WI38 (cell line): ENCODE measurements at regions not wholly inside any gene's neighbourhood (a gene's known extent, or its start where the extent isn't known, plus 50 kb on each side); places are given as distances from the start of the nearest gene placed in this dataset.

Experiments
- H3K4me3 ChIP-seq: 2 replicates; pipeline ENCODE4 v1.5.1; 2011; ENCODE audit warnings: low read depth, mild to moderate bottlenecking, control low read depth, low read length
- TF ChIP-seq, protein P1 (sequence below): IDR thresholded peaks from 2 replicates; pipeline ENCODE4 v1.5.1; 2012; ENCODE audit warnings: low read depth, mild to moderate bottlenecking, control low read depth, low read length

DNA sequence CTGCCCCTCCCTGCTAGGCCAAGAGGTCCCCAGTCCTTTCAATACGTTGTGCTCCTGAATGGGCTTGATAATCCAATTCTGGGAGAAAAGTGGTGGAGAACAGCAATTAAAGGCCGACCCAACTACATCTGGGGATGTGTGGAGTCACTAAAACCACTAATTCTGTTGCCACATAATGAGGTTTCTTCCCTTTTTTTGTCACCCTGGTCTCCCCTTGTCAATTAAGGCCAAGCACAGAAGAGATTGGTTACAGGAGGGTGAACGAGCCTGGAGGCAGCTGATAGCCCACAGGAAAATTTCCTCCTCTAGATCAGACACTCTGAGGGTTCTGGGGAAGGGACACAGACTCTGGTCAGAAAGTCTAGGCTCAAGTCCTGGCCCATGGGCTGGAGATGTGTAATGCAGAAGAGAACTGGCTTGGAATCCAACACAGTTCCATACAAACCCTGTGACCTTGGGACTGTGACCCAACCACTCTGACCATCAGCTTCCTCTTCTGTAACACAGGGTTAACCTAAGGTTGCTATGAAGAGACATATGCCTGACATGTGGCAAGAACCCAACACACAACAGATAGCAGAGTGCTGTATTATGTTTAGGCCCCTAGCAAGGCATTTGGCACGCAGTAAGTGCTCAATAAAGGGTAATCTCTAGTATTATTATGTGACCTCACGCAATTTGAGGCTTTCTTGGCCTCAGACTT lies 146.4 kb downstream of the CHST1 start:
- TF ChIP-seq, protein P1, sequence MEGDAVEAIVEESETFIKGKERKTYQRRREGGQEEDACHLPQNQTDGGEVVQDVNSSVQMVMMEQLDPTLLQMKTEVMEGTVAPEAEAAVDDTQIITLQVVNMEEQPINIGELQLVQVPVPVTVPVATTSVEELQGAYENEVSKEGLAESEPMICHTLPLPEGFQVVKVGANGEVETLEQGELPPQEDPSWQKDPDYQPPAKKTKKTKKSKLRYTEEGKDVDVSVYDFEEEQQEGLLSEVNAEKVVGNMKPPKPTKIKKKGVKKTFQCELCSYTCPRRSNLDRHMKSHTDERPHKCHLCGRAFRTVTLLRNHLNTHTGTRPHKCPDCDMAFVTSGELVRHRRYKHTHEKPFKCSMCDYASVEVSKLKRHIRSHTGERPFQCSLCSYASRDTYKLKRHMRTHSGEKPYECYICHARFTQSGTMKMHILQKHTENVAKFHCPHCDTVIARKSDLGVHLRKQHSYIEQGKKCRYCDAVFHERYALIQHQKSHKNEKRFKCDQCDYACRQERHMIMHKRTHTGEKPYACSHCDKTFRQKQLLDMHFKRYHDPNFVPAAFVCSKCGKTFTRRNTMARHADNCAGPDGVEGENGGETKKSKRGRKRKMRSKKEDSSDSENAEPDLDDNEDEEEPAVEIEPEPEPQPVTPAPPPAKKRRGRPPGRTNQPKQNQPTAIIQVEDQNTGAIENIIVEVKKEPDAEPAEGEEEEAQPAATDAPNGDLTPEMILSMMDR: no peak
- no peak overlapping the region for H3K4me3 ChIP-seq

DNA sequence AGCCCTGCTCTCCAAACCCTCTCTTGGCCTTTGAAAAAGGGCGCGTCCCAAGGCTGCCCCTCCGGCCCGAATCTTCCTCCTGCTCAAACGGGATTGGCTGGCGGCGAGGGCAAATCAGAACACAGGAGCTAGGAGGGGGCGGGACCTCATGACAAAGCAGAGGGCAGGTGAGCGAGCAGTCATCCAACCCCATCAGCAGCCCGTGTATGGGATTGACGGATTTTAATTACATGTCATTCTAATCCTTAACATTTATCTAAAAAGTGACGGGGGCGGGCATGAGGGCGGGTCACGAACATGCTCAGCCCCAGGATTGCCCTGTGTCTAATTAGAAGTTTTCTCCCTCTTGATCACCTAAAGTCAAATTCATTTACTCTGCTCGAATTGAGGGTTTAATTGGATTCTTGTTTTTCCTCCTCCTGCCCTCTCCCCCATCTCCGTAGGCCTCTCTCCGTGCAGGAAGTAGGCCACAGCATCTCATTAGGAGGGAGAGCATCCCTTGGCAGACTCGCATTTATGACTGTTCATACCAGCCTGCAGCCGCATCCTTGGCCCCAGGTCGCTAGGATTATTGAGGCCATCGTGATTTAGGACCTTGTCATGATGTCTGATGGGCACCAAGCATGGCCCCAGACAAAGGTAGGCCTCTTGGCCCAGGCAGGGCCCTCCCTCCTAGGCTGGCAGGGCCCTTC lies 147.1 kb downstream of the CHST1 start:
- H3K4me3 ChIP-seq: no peak overlapping the region
- TF ChIP-seq, protein P1: no peak

DNA sequence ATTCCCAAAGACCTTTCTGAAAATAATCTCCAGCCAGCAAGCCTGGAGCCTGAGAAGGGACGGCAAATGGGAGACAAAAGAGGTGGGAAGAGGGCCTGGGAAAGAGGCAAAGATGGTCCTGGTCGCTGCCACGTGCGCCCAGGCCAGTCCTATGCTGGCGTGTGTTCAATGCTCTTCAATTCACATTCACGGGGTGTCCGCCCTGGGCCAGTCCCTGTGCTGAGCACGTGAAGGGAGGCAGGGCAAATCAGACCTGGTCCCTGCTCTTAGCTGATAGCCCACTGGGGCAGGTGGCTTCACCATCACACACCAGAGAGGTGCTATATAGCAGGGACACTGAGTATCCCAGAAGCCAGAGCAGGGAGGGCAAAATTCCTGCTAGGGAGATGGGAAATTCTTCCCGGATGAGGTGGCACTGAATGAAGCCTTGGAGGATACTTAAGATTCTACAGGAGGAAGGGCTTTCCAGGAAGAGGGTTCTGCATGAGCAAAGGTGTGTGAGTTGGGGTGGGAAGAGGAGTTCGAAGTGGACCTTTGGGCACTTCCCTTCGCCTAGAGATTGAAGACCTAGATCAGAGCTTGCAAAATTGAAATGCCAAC lies 148.2 kb downstream of the CHST1 start:
- no peak overlapping the region for H3K4me3 ChIP-seq
- TF ChIP-seq, protein P1: no peak

DNA sequence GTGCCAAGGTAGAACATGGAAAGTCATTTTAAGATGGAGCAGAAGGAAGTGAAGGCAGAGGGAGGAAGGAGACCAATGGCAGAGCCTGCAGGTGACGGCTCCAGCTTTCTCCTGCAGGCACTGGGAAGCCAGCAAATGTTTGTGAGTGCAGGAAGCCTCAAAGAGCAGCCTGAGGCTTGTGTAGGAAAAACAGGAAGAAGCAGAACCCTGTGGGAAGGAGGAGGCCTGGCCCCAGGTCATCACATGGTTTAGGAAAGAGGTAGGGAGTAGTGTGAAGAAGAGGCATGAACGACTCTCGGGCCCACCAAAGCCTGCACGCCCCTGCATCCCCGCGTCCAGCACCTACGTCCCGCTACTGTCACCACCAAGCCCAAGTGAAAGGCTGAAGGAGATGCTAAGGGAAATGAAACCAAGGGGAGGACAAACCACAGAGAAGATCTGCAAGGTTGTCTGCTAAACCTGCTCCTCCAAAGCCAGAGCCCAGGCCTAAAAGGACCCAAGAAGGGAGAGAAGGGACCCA lies 151.5 kb downstream of the CHST1 start:
- TF ChIP-seq, protein P1: no peak
- no peak overlapping the region for H3K4me3 ChIP-seq

DNA sequence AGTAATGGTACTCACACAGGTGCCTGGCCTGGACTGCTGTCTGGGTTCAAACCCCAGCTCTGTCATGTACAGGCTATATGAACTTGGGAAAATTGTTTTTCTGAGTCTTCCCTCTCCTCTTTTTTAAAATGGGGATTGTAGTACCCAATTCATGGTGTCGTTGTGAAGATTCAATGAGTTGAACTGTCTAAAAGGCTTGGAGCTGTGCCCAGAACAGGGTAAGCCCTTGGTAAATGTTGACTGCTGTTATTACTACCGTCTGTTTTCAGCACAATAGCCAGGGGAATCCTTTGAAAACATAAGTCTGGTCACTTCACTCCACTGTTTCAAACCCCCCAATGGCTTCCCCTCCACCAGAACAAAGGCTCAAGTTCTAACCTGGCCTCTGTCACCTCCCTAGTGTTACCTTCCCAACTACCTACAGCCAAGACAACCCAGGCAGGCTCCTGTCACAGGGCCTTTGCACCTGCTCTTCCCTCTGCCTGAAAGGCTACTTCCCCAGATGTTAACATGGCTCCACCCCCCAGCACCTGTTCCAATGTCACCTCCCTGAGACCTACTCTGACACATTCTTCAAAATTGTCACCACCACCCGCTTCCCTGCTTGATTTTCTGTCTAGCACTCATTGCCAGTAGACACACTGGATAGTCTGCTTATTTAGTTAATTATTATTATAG lies 152.8 kb downstream of the CHST1 start:
- TF ChIP-seq, protein P1: no peak
- H3K4me3 ChIP-seq: no peak overlapping the region

DNA sequence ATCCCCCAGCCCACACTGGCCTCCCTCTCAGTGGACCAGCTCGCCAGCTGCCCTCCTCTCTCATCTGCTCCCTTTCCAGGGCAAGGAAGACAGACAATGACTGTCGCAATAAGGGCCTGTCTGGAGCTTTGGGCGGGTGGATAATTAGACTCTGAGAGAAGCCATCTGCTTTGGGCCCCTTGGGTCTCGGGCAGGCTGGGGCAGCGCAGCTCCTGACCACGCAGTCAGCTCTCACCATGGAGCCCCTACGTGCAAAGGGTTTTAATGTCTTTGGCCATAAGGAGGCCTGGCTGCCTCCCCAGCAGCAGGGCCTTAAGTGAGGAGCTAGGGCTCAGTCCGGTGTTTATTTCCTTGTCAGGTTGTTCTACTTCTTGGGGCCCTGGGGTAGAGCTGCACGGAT lies 153.9 kb downstream of the CHST1 start:
- no peak overlapping the region for H3K4me3 ChIP-seq
- TF ChIP-seq, protein P1: no peak
